ENCODE measurements at regions not wholly inside any gene's neighbourhood (a gene's known extent, or its start where the extent isn't known, plus 50 kb on each side); places are given as distances from the start of the nearest gene placed in this dataset.

DNA sequence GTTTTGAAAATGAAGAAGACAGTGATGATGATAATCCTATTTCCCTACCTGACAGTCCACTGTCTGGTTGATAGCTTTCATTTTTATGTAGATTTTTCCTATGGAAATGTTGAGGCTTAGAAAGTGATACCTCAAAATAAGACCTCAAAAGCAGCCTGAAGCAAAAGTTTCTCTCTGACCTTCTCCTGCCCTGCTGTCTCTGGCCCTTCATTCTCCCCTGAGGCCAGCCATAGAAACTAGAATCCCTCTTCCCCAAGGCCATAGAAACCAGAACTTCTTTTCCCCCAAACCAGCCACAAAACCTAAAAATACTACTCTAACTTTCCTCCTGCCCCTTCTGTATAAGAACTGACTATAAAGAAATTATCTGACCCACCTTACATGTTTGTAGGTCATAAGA lies 52.6 kb upstream of the GCM1 start:
- H3K27ac ChIP-seq, result no peak overlapping the region
- ChIA-PET CTCF (interaction anchor here (0.8 kb wide), 1 partner anchor 29 kb away, joined by 4 read pairs; no protein-coding TSS in a partner anchor), POLR2A (ENCODE audit: low non-redundant PET) (no interaction called here)
- no peak for DNase-seq (ENCODE audit: low spot score)
- TF ChIP-seq, protein P1, sequence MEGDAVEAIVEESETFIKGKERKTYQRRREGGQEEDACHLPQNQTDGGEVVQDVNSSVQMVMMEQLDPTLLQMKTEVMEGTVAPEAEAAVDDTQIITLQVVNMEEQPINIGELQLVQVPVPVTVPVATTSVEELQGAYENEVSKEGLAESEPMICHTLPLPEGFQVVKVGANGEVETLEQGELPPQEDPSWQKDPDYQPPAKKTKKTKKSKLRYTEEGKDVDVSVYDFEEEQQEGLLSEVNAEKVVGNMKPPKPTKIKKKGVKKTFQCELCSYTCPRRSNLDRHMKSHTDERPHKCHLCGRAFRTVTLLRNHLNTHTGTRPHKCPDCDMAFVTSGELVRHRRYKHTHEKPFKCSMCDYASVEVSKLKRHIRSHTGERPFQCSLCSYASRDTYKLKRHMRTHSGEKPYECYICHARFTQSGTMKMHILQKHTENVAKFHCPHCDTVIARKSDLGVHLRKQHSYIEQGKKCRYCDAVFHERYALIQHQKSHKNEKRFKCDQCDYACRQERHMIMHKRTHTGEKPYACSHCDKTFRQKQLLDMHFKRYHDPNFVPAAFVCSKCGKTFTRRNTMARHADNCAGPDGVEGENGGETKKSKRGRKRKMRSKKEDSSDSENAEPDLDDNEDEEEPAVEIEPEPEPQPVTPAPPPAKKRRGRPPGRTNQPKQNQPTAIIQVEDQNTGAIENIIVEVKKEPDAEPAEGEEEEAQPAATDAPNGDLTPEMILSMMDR (conservative IDR thresholded peaks at IDR 0.05; ENCODE audit: low read depth), result no peak

DNA sequence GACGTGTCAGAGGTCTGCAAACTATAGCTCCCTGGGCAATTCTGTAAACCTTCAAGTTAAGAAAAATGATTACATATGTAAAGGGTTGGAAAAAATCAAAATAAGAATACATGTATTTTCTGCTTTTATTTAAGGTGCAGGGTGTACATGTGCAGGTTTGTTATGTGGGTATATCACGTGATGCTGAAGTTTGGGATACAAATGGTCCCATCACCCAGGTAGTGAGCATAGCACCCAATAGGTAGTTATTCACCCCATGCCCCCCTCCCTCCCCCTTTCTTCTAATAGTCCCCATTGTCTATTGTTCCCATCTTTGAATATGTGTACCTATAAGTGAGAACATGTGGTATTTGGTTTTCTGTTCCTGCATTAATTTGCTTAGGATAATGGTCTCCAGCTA lies 51.1 kb upstream of the GCM1 start:
- CTCF ChIA-PET, result no interaction called here
- POLR2A ChIA-PET (ENCODE audit: low non-redundant PET), result no interaction called here

GRCh38 chr6:53199156-53199555 lies 50.5 kb upstream of the GCM1 start:
- CTCF ChIA-PET, result no interaction called here
- no peak for DNase-seq (ENCODE audit: low spot score)
- no peak overlapping the region for H3K27ac ChIP-seq
- POLR2A ChIA-PET (ENCODE audit: low non-redundant PET), result no interaction called here
- TF ChIP-seq, protein P1 (conservative IDR thresholded peaks at IDR 0.05; ENCODE audit: low read depth), result no peak

More for the DNA sequence above, 51.1 kb upstream of the GCM1 start:
- no peak for DNase-seq (ENCODE audit: low spot score)
- TF ChIP-seq, protein P1 (conservative IDR thresholded peaks at IDR 0.05; ENCODE audit: low read depth), result no peak
- H3K27ac ChIP-seq, result no peak overlapping the region
